WTC11 (cell line): ENCODE measurements at regions not wholly inside any gene's neighbourhood (a gene's known extent, or its start where the extent isn't known, plus 50 kb on each side); places are given as distances from the start of the nearest gene placed in this dataset.

Experiments
- ATAC-seq: fragments of 200-7000 bp; cut with Tn5 transposase; 2 replicates; pipeline ENCODE4 v1.10.0; 2021; ENCODE audit warnings: mild to moderate bottlenecking, moderate library complexity
- CTCF ChIA-PET: fragments of 300-600 bp; sonication (Branson Sonifier 250); formaldehyde crosslinking; loops from one replicate; lab custom pipeline; 2021; ENCODE audit warnings: antibody characterized with exemption; lab: Charles Lee
- POLR2A ChIA-PET: fragments of 350-600 bp; sonication (Branson Sonifier 250); formaldehyde crosslinking; loops from one replicate; lab custom pipeline; 2021; ENCODE audit warnings: antibody characterized with exemption; lab: Charles Lee
- DNase-seq: peaks from one replicate; pipeline ENCODE4 v3.0.0; 2021; ENCODE audit warnings: low spot score
- H3K27ac Mint-ChIP-seq: 2 replicates; pipeline ENCODE4 v1.8.0; 2021; ENCODE audit warnings: mixed read lengths
- H3K27me3 Mint-ChIP-seq: 2 replicates; pipeline ENCODE4 v1.8.0; 2021; ENCODE audit warnings: low read depth, mild to moderate bottlenecking, moderate library complexity, mixed read lengths
- H3K36me3 Mint-ChIP-seq: 2 replicates; pipeline ENCODE4 v1.8.0; 2021; ENCODE audit warnings: mixed read lengths
- H3K4me1 Mint-ChIP-seq: 2 replicates; pipeline ENCODE4 v1.8.0; 2022; ENCODE audit warnings: mixed read lengths
- H3K4me3 Mint-ChIP-seq: 2 replicates; pipeline ENCODE4 v1.8.0; 2021; ENCODE audit warnings: mild to moderate bottlenecking, moderate library complexity, mixed read lengths
- H3K9me3 Mint-ChIP-seq: 2 replicates; pipeline ENCODE4 v1.8.0; 2021; ENCODE audit warnings: mixed read lengths
- CDX4 ChIP-seq: fragments of 250-450 bp; sonication (Bioruptor Pico); IDR thresholded peaks from 2 replicates; pipeline ENCODE4 v1.9.0; 2021; ENCODE audit warnings: moderate library complexity, mild to moderate bottlenecking, inconsistent platforms, borderline replicate concordance
- ELF4 ChIP-seq: sonication (generic); formaldehyde crosslinking; IDR thresholded peaks from 2 replicates; pipeline ENCODE4 v1.8.1; 2022; ENCODE audit warnings: low read depth, mild to moderate bottlenecking, moderate library complexity, missing genetic modification reagents
- FOXP1 ChIP-seq: sonication (generic); formaldehyde crosslinking; IDR thresholded peaks from 2 replicates; pipeline ENCODE4 v1.8.0; 2022; ENCODE audit warnings: missing genetic modification reagents, mild to moderate bottlenecking, moderate library complexity, borderline replicate concordance
- FOXP4 ChIP-seq: sonication (generic); formaldehyde crosslinking; IDR thresholded peaks from 2 replicates; pipeline ENCODE4 v1.8.0; 2022; ENCODE audit warnings: mild to moderate bottlenecking, missing genetic modification reagents
- NR2C2 ChIP-seq: sonication (generic); formaldehyde crosslinking; IDR thresholded peaks from 2 replicates; pipeline ENCODE4 v1.8.0; 2022; ENCODE audit warnings: mild to moderate bottlenecking, missing genetic modification reagents
- TCF7 ChIP-seq: sonication (generic); formaldehyde crosslinking; IDR thresholded peaks from 2 replicates; pipeline ENCODE4 v1.8.0; 2022; ENCODE audit warnings: mild to moderate bottlenecking, low read depth, missing genetic modification reagents, moderate library complexity
- TP53 ChIP-seq: sonication (generic); formaldehyde crosslinking; IDR thresholded peaks from 2 replicates; pipeline ENCODE4 v1.8.1; 2023; ENCODE audit warnings: mild to moderate bottlenecking, missing genetic modification reagents
- ZNF219 ChIP-seq: sonication (generic); formaldehyde crosslinking; IDR thresholded peaks from 2 replicates; pipeline ENCODE4 v1.8.0; 2023; ENCODE audit warnings: missing genetic modification reagents, mild to moderate bottlenecking, borderline replicate concordance
- ZNF423 ChIP-seq: fragments of 250-450 bp; sonication (Bioruptor Pico); IDR thresholded peaks from 2 replicates; pipeline ENCODE4 v2.1.2; 2022; ENCODE audit warnings: mild to moderate bottlenecking, moderate library complexity
- ZNF425 ChIP-seq: fragments of 250-450 bp; sonication (Bioruptor Pico); conservative IDR thresholded peaks from 2 replicates; pipeline ENCODE4 v1.9.0; 2021; ENCODE audit warnings: mild to moderate bottlenecking
- ZNF512 ChIP-seq: sonication (generic); formaldehyde crosslinking; IDR thresholded peaks from 2 replicates; pipeline ENCODE4 v1.8.1; 2022; ENCODE audit warnings: missing genetic modification reagents, borderline replicate concordance
- ZNF671 ChIP-seq: fragments of 250-450 bp; sonication (Bioruptor Pico); IDR thresholded peaks from 2 replicates; pipeline ENCODE4 v1.8.0; 2021; ENCODE audit warnings: mild to moderate bottlenecking
- TF ChIP-seq, protein P1 (sequence below): fragments of 250-450 bp; sonication (Bioruptor Pico); IDR thresholded peaks from 2 replicates; pipeline ENCODE4 v1.8.0; 2021; ENCODE audit warnings: mild to moderate bottlenecking
- TF ChIP-seq, protein P2 (sequence below): sonication (generic); formaldehyde crosslinking; IDR thresholded peaks from 2 replicates; pipeline ENCODE4 v1.8.1; 2023; ENCODE audit warnings: mild to moderate bottlenecking, missing genetic modification reagents, moderate library complexity
- TF ChIP-seq, protein P3 (sequence below): sonication (generic); formaldehyde crosslinking; IDR thresholded peaks from 2 replicates; pipeline ENCODE4 v1.8.0; 2022; ENCODE audit warnings: missing genetic modification reagents
- TF ChIP-seq, protein P4 (sequence below): sonication (generic); formaldehyde crosslinking; conservative IDR thresholded peaks from 2 replicates; pipeline ENCODE4 v1.8.1; 2022; ENCODE audit warnings: mild to moderate bottlenecking, missing genetic modification reagents

GRCh38 chr4:26074712-26075430, 160.9 kb downstream of the SMIM20 start:
- TF ChIP-seq ZNF425 (CRISPR knock-in tag), result no peak
- TF ChIP-seq, protein P1, sequence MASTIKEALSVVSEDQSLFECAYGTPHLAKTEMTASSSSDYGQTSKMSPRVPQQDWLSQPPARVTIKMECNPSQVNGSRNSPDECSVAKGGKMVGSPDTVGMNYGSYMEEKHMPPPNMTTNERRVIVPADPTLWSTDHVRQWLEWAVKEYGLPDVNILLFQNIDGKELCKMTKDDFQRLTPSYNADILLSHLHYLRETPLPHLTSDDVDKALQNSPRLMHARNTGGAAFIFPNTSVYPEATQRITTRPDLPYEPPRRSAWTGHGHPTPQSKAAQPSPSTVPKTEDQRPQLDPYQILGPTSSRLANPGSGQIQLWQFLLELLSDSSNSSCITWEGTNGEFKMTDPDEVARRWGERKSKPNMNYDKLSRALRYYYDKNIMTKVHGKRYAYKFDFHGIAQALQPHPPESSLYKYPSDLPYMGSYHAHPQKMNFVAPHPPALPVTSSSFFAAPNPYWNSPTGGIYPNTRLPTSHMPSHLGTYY (CRISPR knock-in tag), result no peak
- TF ChIP-seq TP53 (CRISPR knock-in tag), result no peak
- TF ChIP-seq, protein P2, sequence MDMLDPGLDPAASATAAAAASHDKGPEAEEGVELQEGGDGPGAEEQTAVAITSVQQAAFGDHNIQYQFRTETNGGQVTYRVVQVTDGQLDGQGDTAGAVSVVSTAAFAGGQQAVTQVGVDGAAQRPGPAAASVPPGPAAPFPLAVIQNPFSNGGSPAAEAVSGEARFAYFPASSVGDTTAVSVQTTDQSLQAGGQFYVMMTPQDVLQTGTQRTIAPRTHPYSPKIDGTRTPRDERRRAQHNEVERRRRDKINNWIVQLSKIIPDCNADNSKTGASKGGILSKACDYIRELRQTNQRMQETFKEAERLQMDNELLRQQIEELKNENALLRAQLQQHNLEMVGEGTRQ (CRISPR knock-in tag), result no peak
- TF ChIP-seq NR2C2, result no peak
- TF ChIP-seq ZNF219 (CRISPR knock-in tag), result no peak
- no peak for TF ChIP-seq ZNF423 (CRISPR knock-in tag)
- no peak for TF ChIP-seq ZNF512 (CRISPR knock-in tag)
- TF ChIP-seq ZNF671 (CRISPR knock-in tag), result no peak
- TF ChIP-seq CDX4 (CRISPR knock-in tag), result no peak
- no peak for TF ChIP-seq TCF7 (CRISPR knock-in tag)
- TF ChIP-seq ELF4 (CRISPR knock-in tag), result no peak
- TF ChIP-seq, all 79 proteins: peak for 0
- H3K36me3 Mint-ChIP-seq, result peaks cover 5% of the 10 kb centered on the region; the same call in 1 of the 2 replicates
- no peak overlapping the region for H3K4me3 Mint-ChIP-seq
- peaks cover 17% of the 10 kb centered on the region for H3K4me1 Mint-ChIP-seq
- peaks cover 13% of the 10 kb centered on the region for H3K9me3 Mint-ChIP-seq
- DNase-seq (no peak), ATAC-seq (no peak)
- H3K27ac Mint-ChIP-seq, result no peak overlapping the region
- POLR2A ChIA-PET, result no interaction called here
- CTCF ChIA-PET, result interaction anchor here (0.5 to 1.2 kb wide), 2 partner anchors 244 to 283 kb away, joined by 3 read pairs; no protein-coding TSS in a partner anchor
- H3K27me3 Mint-ChIP-seq, result no peaks in the 10 kb centered on the region

- Mint-ChIP-seq H3K4me1 (peaks cover 17% of the 10 kb centered on the region), H3K27me3 (no peaks in the 10 kb centered on the region), H3K36me3 (peaks cover 5% of the 10 kb centered on the region; the same call in 1 of the 2 replicates), H3K4me3 (no peak overlapping the region), H3K9me3 (peaks cover 13% of the 10 kb centered on the region), H3K27ac (no peak overlapping the region)
- ChIA-PET POLR2A (no interaction called here), CTCF (interaction anchor here (1.2 kb wide), 1 partner anchor 283 kb away, joined by 3 read pairs; no protein-coding TSS in a partner anchor)
- ATAC-seq (no peak), DNase-seq (no peak)
- TF ChIP-seq, protein P3, sequence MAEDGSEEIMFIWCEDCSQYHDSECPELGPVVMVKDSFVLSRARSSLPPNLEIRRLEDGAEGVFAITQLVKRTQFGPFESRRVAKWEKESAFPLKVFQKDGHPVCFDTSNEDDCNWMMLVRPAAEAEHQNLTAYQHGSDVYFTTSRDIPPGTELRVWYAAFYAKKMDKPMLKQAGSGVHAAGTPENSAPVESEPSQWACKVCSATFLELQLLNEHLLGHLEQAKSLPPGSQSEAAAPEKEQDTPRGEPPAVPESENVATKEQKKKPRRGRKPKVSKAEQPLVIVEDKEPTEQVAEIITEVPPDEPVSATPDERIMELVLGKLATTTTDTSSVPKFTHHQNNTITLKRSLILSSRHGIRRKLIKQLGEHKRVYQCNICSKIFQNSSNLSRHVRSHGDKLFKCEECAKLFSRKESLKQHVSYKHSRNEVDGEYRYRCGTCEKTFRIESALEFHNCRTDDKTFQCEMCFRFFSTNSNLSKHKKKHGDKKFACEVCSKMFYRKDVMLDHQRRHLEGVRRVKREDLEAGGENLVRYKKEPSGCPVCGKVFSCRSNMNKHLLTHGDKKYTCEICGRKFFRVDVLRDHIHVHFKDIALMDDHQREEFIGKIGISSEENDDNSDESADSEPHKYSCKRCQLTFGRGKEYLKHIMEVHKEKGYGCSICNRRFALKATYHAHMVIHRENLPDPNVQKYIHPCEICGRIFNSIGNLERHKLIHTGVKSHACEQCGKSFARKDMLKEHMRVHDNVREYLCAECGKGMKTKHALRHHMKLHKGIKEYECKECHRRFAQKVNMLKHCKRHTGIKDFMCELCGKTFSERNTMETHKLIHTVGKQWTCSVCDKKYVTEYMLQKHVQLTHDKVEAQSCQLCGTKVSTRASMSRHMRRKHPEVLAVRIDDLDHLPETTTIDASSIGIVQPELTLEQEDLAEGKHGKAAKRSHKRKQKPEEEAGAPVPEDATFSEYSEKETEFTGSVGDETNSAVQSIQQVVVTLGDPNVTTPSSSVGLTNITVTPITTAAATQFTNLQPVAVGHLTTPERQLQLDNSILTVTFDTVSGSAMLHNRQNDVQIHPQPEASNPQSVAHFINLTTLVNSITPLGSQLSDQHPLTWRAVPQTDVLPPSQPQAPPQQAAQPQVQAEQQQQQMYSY (CRISPR knock-in tag), result no peak
- TF ChIP-seq FOXP1 (CRISPR knock-in tag) (no peak), FOXP4 (CRISPR knock-in tag) (no peak)
- TF ChIP-seq, protein P4, sequence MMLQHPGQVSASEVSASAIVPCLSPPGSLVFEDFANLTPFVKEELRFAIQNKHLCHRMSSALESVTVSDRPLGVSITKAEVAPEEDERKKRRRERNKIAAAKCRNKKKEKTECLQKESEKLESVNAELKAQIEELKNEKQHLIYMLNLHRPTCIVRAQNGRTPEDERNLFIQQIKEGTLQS (CRISPR knock-in tag), result no peak
Measured at GRCh38 chr4:26075583-26075982, 161.6 kb downstream of the SMIM20 start.
